ENCODE measurements at regions not wholly inside any gene's neighbourhood (a gene's known extent, or its start where the extent isn't known, plus 50 kb on each side); places are given as distances from the start of the nearest gene placed in this dataset.

DNA sequence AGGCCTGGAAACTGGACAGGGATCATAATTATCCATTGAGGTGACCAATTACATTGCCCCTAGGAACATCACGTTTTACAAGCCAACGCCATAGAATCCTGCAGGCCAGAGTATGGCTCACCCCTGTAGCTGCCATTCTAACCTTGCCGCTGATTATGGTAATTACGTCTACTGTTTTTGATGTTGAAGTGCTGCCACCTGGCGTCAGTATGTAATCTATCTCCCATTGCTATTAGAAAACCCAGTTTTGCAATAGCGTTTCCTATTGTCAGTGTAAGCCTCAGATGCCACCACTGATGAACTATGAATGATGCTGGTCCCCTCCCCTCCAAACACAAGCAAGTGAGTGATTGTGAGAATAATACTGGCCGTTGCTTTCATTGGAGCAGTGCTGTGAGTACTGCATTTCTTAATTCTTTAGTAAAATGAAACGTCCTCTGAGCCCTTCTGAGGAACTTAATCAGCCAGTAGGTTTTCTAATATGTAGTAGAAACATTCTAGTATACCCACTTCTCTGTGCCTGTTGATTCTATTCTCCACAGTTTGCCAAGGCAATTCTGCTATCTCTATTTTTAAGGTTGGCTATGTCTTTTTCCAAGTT, 100.5 kb upstream of the NMUR2 start:
- Histone ChIP-seq H3K14ac (ENCODE audit: insufficient read length) (no peak overlapping the region), H3K4me1 (replicated peaks in 1 of 4; ENCODE audit: control insufficient read depth in 3 of 4, insufficient read depth in 4 of 4, low read length in 3 of 4) (no peaks in the 10 kb centered on the region), H2BK120ac (replicated peaks; ENCODE audit: low read depth, low read length) (no peak overlapping the region), H2BK20ac (ENCODE audit: low read length) (no peak overlapping the region), H3K18ac (ENCODE audit: extremely low read depth, low read length) (no peak overlapping the region), H3K79me1 (ENCODE audit: low read depth, low read length) (no peaks in the 10 kb centered on the region), H3K23me2 (ENCODE audit: low read depth, low read length) (no peaks in the 10 kb centered on the region), H3K23ac (ENCODE audit: insufficient read length) (no peak overlapping the region), H4K8ac (ENCODE audit: extremely low read depth, insufficient read depth, low read length) (no peak overlapping the region), H3K56ac (replicated peaks; ENCODE audit: insufficient read length, low read depth, low read length) (no peak overlapping the region), H3K27ac (ENCODE audit: low read depth, low read length) (no peak overlapping the region), H3K79me2 (ENCODE audit: control insufficient read depth in 1 of 2, insufficient read depth in 2 of 2, low read length in 2 of 2) (no peaks in the 10 kb centered on the region), H3K4me3 (ENCODE audit: extremely low read depth in 1 of 4, insufficient read depth in 2 of 4, low read depth in 3 of 4, low read length in 4 of 4) (no peak overlapping the region), H3K4ac (replicated peaks; ENCODE audit: insufficient read length, low read depth, low read length) (no peak overlapping the region), H3K27me3 (replicated peaks in 1 of 4; ENCODE audit: control insufficient read depth in 3 of 4, extremely low read depth in 1 of 4, insufficient read depth in 3 of 4, low read length in 3 of 4) (no peaks in the 10 kb centered on the region), H3K4me2 (ENCODE audit: insufficient read depth in 1 of 2, low read depth in 2 of 2, low read length in 2 of 2) (no peak overlapping the region), H3K9me3 (ENCODE audit: insufficient read depth in 2 of 2, low read depth in 1 of 2, low read length in 1 of 2) (no peaks in the 10 kb centered on the region), H3K36me3 (ENCODE audit: control insufficient read depth in 2 of 4, insufficient read depth in 4 of 4, low read length in 3 of 4) (no peaks in the 10 kb centered on the region), H4K91ac (replicated peaks; ENCODE audit: insufficient read length, low read length) (no peak overlapping the region), H3K9ac (replicated peaks in 1 of 4; ENCODE audit: extremely low read depth in 1 of 4, low read depth in 3 of 4, low read length in 3 of 4) (no peak overlapping the region), H2BK12ac (ENCODE audit: low read depth, low read length) (no peak overlapping the region), H2AK5ac (ENCODE audit: low read depth, low read length) (no peak overlapping the region), H4K20me1 (replicated peaks in 1 of 2; ENCODE audit: control insufficient read depth in 1 of 2, insufficient read depth in 2 of 2, low read length in 2 of 2) (no peaks in the 10 kb centered on the region), H2AFZ (ENCODE audit: low read length) (0 out of 2 replicates have a peak overlapping the region, but pooled peaks have one; percentile 66), H2BK15ac (ENCODE audit: low read length) (no peak overlapping the region), H4K5ac (ENCODE audit: insufficient read length, low read depth, low read length) (no peak overlapping the region), H2BK5ac (ENCODE audit: low read depth, low read length) (no peak overlapping the region)
- FAIRE-seq = peak; percentile 88
- 28% methylated on average over 8 of the region's 8 CpGs; no CpG with 5 or more reads in 1 of the 2 experiments for WGBS, 2 experiments (ENCODE audit: extremely low coverage in 1 of 2, insufficient coverage in 1 of 2, insufficient read length in 1 of 2, insufficient replicate concordance in 2 of 2, low coverage in 1 of 2, low lambda C conversion rate in 2 of 2, missing lambda C conversion rate in 1 of 2)
- ChIA-PET POLR2A (ENCODE audit: partially characterized antibody) (no interaction called here), CTCF (ENCODE audit: partially characterized antibody) (interaction anchor here (0.6 to 2.7 kb wide), 15 partner anchors 9 to 680 kb away, joined by 3 to 22 read pairs (median 3); no protein-coding TSS in a partner anchor)
- peak in 1 of 2 experiments; percentile 64 for DNase-seq (ENCODE audit: low read depth in 1 of 2, low spot score in 2 of 2)
- no peak for TF ChIP-seq CTBP2 (IDR thresholded peaks at IDR 0.05; ENCODE audit: borderline replicate concordance, insufficient read depth, insufficient read length, low read length)
- no peak for TF ChIP-seq SAP30 (IDR thresholded peaks at IDR 0.05; ENCODE audit: insufficient read depth, insufficient replicate concordance, low read length)
- TF ChIP-seq, protein P1, sequence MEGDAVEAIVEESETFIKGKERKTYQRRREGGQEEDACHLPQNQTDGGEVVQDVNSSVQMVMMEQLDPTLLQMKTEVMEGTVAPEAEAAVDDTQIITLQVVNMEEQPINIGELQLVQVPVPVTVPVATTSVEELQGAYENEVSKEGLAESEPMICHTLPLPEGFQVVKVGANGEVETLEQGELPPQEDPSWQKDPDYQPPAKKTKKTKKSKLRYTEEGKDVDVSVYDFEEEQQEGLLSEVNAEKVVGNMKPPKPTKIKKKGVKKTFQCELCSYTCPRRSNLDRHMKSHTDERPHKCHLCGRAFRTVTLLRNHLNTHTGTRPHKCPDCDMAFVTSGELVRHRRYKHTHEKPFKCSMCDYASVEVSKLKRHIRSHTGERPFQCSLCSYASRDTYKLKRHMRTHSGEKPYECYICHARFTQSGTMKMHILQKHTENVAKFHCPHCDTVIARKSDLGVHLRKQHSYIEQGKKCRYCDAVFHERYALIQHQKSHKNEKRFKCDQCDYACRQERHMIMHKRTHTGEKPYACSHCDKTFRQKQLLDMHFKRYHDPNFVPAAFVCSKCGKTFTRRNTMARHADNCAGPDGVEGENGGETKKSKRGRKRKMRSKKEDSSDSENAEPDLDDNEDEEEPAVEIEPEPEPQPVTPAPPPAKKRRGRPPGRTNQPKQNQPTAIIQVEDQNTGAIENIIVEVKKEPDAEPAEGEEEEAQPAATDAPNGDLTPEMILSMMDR (IDR thresholded peaks at IDR 0.05; ENCODE audit: control extremely low read depth in 1 of 3, insufficient read depth in 1 of 3, low read depth in 1 of 3, low read length in 3 of 3) = peak in 2 of 3 experiments; percentile 59 to 72; a peak in 2 of 4 replicates
- TF ChIP-seq RAD21 (IDR thresholded peaks at IDR 0.05 in 1 of 2, conservative IDR thresholded peaks at IDR 0.05 in 1 of 2; ENCODE audit: low read depth in 2 of 2, low read length in 2 of 2) = peak; percentile 81 to 84
- TF ChIP-seq SIN3A (conservative IDR thresholded peaks at IDR 0.05 in 1 of 2, IDR thresholded peaks at IDR 0.05 in 1 of 2; ENCODE audit: low read depth in 1 of 2, low read length in 2 of 2) = no peak
- TF ChIP-seq JUND (IDR thresholded peaks at IDR 0.05; ENCODE audit: low read length) = peak; percentile 38; the same call in 1 of the 2 replicates
- TF ChIP-seq EP300 (IDR thresholded peaks at IDR 0.05; ENCODE audit: borderline replicate concordance in 1 of 2, low read depth in 2 of 2, low read length in 2 of 2) = no peak
- TF ChIP-seq CEBPB (IDR thresholded peaks at IDR 0.05; ENCODE audit: low read depth, low read length) = peak; percentile 86
- TF ChIP-seq BRCA1 (IDR thresholded peaks at IDR 0.05; ENCODE audit: low read depth, low read length) = no peak
